Left kidney (tissue), 1 donor: ENCODE measurements at regions not wholly inside any gene's neighbourhood (a gene's known extent, or its start where the extent isn't known, plus 50 kb on each side); places are given as distances from the start of the nearest gene placed in this dataset.
A peak's percentile ranks its signal among the peaks of the same experiment; 100 is the strongest.
"Not testable (repeated sequence)": the region's sequence is repeated elsewhere in the genome, so short reads cannot be mapped to it uniquely, and the experiment has no call there.

Experiments used
- DNase-seq: peaks from one replicate; pipeline ENCODE4 v3.0.0-alpha.2; 2013

GRCh38 chr10:114872519-114873087 lies 51.0 kb downstream of the FHIP2A start:
- DNase-seq = no peak

- DNase-seq = no peak
Observed at GRCh38 chr10:114874827-114875411, 53.3 kb downstream of the FHIP2A start.

- not testable (repeated sequence) for DNase-seq
Observed at GRCh38 chr10:114875590-114876081, 54.1 kb downstream of the FHIP2A start.

- DNase-seq = no peak
Observed at GRCh38 chr10:114876169-114876568, 54.6 kb downstream of the FHIP2A start.

GRCh38 chr10:114876602-114877300 lies 55.2 kb downstream of the FHIP2A start:
- DNase-seq = peak; percentile 71

- DNase-seq = no peak
Observed at GRCh38 chr10:114877301-114877644, 55.7 kb downstream of the FHIP2A start.

- DNase-seq = no peak
Observed at GRCh38 chr10:114879093-114879492, 57.5 kb downstream of the FHIP2A start.

GRCh38 chr10:114879541-114880158 lies 58.1 kb downstream of the FHIP2A start:
- DNase-seq = no peak

- peak; percentile 70 for DNase-seq
Observed at GRCh38 chr10:114881417-114881816, 56.6 kb upstream of the TRUB1 start.

- DNase-seq = no peak
Observed at GRCh38 chr10:114881901-114882300, 56.1 kb upstream of the TRUB1 start.

- DNase-seq = no peak
Observed at GRCh38 chr10:114885443-114885842, 52.6 kb upstream of the TRUB1 start.
